DOHH2 (cell line): ENCODE measurements at regions not wholly inside any gene's neighbourhood (a gene's known extent, or its start where the extent isn't known, plus 50 kb on each side); places are given as distances from the start of the nearest gene placed in this dataset.
"Not testable (repeated sequence)": the region's sequence is repeated elsewhere in the genome, so short reads cannot be mapped to it uniquely, and the experiment has no call there.

Experiments
- EZH2phosphoT487 ChIP-seq: fragments of 200-600 bp; sonication (generic); IDR thresholded peaks from 2 replicates; pipeline ENCODE4 v1.6.1; 2017; ENCODE audit warnings: borderline replicate concordance, mild to moderate bottlenecking, antibody characterized with exemption, low read length, moderate library complexity, mixed read lengths
- TF ChIP-seq, protein P1 (sequence below): fragments of 200-600 bp; sonication (generic); IDR thresholded peaks from one replicate; pipeline ENCODE4 v1.5.1; 2014; ENCODE audit warnings: antibody characterized with exemption, mild to moderate bottlenecking, low read depth, low read length; ENCODE audit not compliant: poor library complexity, severe bottlenecking

DNA sequence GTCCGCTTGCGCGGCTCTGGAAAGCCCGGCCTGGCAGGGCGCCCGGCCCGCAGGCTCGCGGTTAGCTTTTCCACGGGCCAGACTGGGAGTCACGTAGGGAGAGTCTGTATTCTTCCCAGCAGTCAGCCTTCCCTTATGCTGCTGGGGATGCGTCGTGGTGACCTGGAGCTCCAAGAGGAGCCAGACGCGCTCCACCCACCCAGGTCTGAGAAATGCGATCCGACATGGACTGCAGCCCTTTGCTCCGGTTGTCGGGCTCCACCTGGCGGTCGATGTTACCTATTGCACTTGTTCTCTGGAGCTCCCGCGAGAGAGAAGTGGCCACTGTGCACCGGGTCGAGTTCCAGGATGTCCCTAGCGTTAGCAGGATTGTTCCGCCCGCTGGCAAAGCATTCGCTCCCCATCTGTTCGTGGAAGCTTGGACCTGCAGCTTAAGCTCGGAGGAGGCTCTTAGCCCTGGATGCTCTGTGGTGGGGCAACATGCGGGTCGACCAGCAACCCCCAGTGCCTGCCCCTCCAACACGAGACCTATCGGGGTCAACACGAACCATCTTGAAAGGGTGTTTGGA, 367.4 kb downstream of the SPATA31A6 start:
- TF ChIP-seq, protein P1, sequence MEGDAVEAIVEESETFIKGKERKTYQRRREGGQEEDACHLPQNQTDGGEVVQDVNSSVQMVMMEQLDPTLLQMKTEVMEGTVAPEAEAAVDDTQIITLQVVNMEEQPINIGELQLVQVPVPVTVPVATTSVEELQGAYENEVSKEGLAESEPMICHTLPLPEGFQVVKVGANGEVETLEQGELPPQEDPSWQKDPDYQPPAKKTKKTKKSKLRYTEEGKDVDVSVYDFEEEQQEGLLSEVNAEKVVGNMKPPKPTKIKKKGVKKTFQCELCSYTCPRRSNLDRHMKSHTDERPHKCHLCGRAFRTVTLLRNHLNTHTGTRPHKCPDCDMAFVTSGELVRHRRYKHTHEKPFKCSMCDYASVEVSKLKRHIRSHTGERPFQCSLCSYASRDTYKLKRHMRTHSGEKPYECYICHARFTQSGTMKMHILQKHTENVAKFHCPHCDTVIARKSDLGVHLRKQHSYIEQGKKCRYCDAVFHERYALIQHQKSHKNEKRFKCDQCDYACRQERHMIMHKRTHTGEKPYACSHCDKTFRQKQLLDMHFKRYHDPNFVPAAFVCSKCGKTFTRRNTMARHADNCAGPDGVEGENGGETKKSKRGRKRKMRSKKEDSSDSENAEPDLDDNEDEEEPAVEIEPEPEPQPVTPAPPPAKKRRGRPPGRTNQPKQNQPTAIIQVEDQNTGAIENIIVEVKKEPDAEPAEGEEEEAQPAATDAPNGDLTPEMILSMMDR: not testable (repeated sequence)
- not testable (repeated sequence) for TF ChIP-seq EZH2phosphoT487
